ENCODE measurements at regions not wholly inside any gene's neighbourhood (a gene's known extent, or its start where the extent isn't known, plus 50 kb on each side); places are given as distances from the start of the nearest gene placed in this dataset.

DNA sequence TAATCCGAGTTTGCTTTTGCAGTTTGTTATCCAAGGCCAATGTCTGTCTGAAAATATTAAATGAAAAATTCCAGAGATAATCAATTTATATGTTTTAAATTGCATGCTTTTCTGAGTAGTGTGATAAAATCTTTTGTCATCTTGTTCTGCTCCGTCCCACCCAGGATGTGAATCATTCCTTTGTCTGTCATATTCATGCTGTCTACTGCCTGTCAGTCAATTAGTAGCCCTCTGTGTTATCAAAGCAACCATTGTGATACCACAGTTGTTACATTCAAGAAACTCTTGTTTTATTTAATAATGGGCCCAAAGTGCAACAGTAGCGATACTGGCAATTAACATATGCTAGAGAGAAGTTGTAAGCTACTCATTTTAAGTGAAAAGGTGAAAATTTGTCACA, 819.3 kb downstream of the BRINP3 start:
- TF ChIP-seq Cebpa-rat (IDR thresholded peaks at IDR 0.05), result no peak
- Histone ChIP-seq H3K36me3 (no peaks in the 10 kb centered on the region), H4K20me1 (no peaks in the 10 kb centered on the region), H3K4me1 (no peaks in the 10 kb centered on the region), H3K4me2 (no peak overlapping the region), H3K27me3 (no peaks in the 10 kb centered on the region), H3K9ac (no peak overlapping the region), H3K9me3 (no peaks in the 10 kb centered on the region), H3K27ac (no peak overlapping the region), H3K4me3 (no peak overlapping the region)

DNA sequence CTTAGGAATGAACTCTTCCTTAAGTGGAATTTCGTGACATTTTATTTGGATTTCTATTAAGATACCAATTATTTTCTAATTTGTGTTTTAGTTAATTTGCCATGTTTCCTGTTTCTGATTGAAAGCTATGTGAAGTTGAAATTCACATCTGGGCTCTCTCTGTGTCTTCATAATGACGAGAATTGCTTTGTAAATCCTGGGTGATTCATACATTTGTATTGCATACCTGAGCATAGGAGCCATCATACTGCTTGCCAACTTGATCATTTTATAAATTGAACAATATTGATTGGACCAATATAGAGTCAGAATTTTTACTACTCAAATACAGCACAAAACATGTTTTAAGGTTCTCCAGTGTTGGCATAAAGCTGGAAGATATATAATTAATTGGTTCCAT, 817.9 kb downstream of the BRINP3 start:
- H3K27me3 ChIP-seq, result no peaks in the 10 kb centered on the region
- no peak overlapping the region for H3K4me3 ChIP-seq
- H3K27ac ChIP-seq, result no peak overlapping the region
- TF ChIP-seq Cebpa-rat (IDR thresholded peaks at IDR 0.05), result no peak
- H4K20me1 ChIP-seq, result no peaks in the 10 kb centered on the region
- H3K4me2 ChIP-seq, result no peak overlapping the region
- no peak overlapping the region for H3K9ac ChIP-seq
- no peaks in the 10 kb centered on the region for H3K36me3 ChIP-seq
- H3K9me3 ChIP-seq, result no peaks in the 10 kb centered on the region
- H3K4me1 ChIP-seq, result no peaks in the 10 kb centered on the region

DNA sequence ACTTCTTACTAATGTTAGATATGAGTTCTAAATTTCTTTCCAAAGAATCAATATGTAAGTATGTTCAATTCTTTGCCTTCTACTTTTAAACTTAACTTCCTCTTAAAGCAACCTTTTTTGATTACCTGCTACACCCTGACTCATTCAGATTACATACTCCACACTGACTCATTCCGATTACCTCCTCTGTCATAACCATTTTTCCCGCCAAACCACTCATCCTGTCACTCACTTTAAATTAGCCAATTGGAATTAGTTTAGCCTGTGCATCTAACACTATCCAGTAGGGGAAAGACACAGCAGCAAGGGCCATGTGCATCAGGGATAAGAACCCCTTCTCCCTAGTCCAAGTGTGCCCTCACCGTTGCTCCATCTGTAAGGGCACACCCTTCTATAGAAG, 815.5 kb downstream of the BRINP3 start:
- no peak overlapping the region for H3K27ac ChIP-seq
- no peak for TF ChIP-seq Cebpa-rat (IDR thresholded peaks at IDR 0.05)
- no peaks in the 10 kb centered on the region for H4K20me1 ChIP-seq
- H3K4me3 ChIP-seq, result no peak overlapping the region
- H3K9me3 ChIP-seq, result no peaks in the 10 kb centered on the region
- no peaks in the 10 kb centered on the region for H3K4me1 ChIP-seq
- H3K36me3 ChIP-seq, result no peaks in the 10 kb centered on the region
- no peak overlapping the region for H3K4me2 ChIP-seq
- H3K27me3 ChIP-seq, result no peaks in the 10 kb centered on the region
- H3K9ac ChIP-seq, result no peak overlapping the region

DNA sequence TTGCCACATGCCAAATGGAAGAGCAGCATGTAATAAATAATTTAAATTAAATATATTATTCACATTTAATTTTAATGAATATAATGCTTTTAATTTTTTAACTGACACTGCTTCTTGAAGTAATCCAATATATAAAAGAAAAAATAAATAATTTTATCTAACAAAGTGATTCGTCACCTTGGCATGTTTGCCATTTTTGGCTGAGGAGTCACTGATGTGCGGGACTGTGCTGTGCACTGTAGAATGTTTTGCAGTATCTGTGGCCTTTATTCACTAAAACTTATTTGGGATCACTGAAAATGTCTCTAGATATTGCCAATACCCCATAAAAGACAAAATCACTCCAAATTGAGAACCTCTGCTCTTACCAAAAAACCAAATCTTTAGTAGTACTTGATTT, 807.8 kb downstream of the BRINP3 start:
- Histone ChIP-seq H3K9ac (no peak overlapping the region), H3K4me1 (no peaks in the 10 kb centered on the region), H3K4me3 (no peak overlapping the region), H3K9me3 (no peaks in the 10 kb centered on the region), H3K27me3 (no peaks in the 10 kb centered on the region), H3K27ac (no peak overlapping the region), H3K4me2 (no peak overlapping the region), H4K20me1 (no peaks in the 10 kb centered on the region), H3K36me3 (no peaks in the 10 kb centered on the region)
- TF ChIP-seq Cebpa-rat (IDR thresholded peaks at IDR 0.05), result no peak

DNA sequence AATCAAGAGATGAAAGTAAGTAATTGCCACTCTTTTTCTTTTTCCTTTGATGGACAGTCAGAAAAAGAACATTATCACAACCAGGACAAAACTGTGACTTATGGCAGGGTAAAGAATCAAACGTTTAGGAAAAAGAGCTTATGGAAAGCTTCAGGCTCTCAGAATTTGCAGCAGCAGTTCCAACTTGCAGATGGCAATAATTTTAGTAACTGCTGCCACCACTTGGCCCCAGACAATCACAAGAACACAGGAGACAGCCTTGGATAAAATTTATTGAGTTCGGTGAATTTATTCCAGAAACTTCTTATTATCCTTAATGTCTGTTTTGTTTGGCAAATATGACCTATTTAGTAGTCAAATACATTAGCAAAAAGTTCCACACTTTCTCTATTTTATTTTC, 804.4 kb downstream of the BRINP3 start:
- H3K4me3 ChIP-seq, result no peak overlapping the region
- no peak for TF ChIP-seq Cebpa-rat (IDR thresholded peaks at IDR 0.05)

DNA sequence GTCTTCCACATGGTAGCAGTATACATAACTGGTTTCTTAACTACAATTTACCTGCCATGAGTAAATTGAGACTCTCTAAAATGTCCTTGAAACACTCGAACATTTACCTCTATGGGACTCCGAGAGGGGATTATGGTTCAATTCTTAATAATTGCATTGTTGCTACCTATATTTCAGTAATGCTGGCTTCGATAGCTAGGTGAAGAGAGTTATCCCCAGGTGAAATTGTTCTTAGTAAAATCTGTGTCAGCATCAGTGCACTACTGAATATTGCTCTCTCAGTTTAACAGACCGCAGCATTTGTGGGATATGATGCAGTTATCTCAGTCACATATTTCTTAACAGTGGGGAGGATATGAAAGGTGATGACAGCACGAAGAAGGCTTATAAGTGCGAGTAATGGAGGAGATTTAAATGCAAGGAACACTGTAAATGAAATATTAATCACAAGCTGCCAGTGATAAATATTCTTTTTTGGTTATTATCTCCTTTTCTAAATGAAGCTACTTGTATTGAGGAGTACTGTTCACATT, 801.9 kb downstream of the BRINP3 start:
- H3K27ac ChIP-seq, result no peak overlapping the region
- H4K20me1 ChIP-seq, result no peaks in the 10 kb centered on the region
- H3K27me3 ChIP-seq, result no peaks in the 10 kb centered on the region
- no peak for TF ChIP-seq Cebpa-rat (IDR thresholded peaks at IDR 0.05)
- no peaks in the 10 kb centered on the region for H3K9me3 ChIP-seq
- no peak overlapping the region for H3K9ac ChIP-seq
- H3K4me3 ChIP-seq, result no peak overlapping the region
- no peak overlapping the region for H3K4me2 ChIP-seq
- H3K36me3 ChIP-seq, result no peaks in the 10 kb centered on the region
- H3K4me1 ChIP-seq, result no peaks in the 10 kb centered on the region

More for the DNA sequence above, 804.4 kb downstream of the BRINP3 start:
- Histone ChIP-seq H3K9ac (no peak overlapping the region), H3K27ac (no peak overlapping the region), H4K20me1 (no peaks in the 10 kb centered on the region), H3K4me2 (no peak overlapping the region), H3K36me3 (no peaks in the 10 kb centered on the region), H3K27me3 (no peaks in the 10 kb centered on the region), H3K4me1 (no peaks in the 10 kb centered on the region), H3K9me3 (no peaks in the 10 kb centered on the region)

DNA sequence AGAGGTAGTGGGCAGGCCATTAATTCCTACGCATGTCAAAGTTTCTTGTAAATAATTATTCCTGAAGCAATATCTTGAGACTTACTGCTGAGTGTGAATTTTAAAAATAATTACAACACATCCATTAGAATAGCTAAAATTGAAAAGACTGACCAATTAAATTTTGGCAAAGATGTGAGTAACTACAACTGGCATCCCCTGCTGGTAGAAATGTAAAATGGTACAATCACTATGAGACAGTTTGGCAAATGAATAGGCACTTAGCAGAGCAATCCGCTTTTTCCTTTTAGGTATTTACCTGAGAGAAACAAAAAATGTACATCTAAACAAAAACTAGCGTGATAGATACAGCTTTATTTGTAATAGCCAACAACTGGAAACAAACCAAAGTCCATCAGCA, 798.9 kb downstream of the BRINP3 start:
- Histone ChIP-seq H3K27ac (no peak overlapping the region), H3K4me3 (no peak overlapping the region), H3K36me3 (no peaks in the 10 kb centered on the region), H4K20me1 (no peaks in the 10 kb centered on the region), H3K4me2 (no peak overlapping the region), H3K9ac (no peak overlapping the region), H3K27me3 (no peaks in the 10 kb centered on the region), H3K4me1 (no peaks in the 10 kb centered on the region), H3K9me3 (no peaks in the 10 kb centered on the region)
- TF ChIP-seq Cebpa-rat (IDR thresholded peaks at IDR 0.05), result no peak

DNA sequence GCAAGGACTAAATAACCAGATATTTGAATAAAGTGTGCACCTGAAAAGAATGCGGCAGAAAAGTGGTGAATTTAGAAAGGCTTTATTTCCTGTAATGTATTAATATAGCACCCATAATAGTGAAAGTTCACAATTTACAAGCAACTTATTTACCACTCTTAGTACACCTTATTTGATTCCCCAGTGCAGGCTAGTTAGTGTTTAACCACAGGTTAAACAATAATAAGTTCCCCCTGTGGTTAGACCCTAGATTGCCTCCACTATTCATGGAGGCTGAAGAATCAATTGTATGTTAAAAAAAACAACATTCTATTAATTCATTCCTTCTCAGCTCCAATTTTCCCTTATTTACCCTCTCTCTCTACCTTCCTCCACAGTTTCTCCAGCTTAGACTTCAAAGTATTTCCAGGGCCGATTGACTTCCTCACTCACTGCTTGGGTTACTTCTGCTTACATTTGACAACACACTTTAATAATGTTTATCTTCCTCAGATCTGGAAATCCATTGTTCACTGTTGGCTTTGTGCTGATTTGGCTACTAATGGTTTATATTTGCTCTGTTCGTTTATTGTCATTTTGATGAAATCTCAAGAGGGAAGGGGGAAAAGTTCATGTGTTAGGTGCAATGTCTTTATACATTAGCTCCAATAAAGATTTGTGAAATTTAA, 796.3 kb downstream of the BRINP3 start:
- no peaks in the 10 kb centered on the region for H3K4me1 ChIP-seq
- H3K36me3 ChIP-seq, result no peaks in the 10 kb centered on the region
- H3K27ac ChIP-seq, result no peak overlapping the region
- no peak overlapping the region for H3K4me3 ChIP-seq
- no peaks in the 10 kb centered on the region for H3K27me3 ChIP-seq
- no peak overlapping the region for H3K4me2 ChIP-seq
- no peak overlapping the region for H3K9ac ChIP-seq
- no peaks in the 10 kb centered on the region for H4K20me1 ChIP-seq
- H3K9me3 ChIP-seq, result no peaks in the 10 kb centered on the region
- no peak for TF ChIP-seq Cebpa-rat (IDR thresholded peaks at IDR 0.05)

DNA sequence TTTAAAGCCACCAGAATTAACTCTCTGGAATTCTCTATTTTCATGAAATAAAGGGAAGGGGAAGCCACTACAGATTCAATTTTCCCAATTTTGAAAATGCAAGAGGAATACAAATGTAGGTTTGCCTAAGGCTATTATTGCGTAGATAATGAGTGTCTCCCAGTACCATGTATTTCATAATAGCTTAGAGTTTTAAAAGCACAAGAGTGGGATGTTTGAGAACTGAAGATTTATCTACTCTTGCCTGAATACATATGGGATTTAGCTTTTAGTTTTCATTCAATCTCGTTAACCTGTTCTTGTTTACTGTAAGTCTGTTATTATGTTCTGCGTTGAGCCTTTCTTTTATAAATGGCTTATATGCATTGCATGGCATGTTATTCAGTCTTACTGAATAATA, 795.1 kb downstream of the BRINP3 start:
- no peak overlapping the region for H3K4me2 ChIP-seq
- H3K9me3 ChIP-seq, result no peaks in the 10 kb centered on the region
- no peak overlapping the region for H3K27ac ChIP-seq
- H3K4me3 ChIP-seq, result no peak overlapping the region
- no peaks in the 10 kb centered on the region for H3K27me3 ChIP-seq
- H3K36me3 ChIP-seq, result no peaks in the 10 kb centered on the region
- no peak overlapping the region for H3K9ac ChIP-seq
- no peaks in the 10 kb centered on the region for H4K20me1 ChIP-seq
- H3K4me1 ChIP-seq, result no peaks in the 10 kb centered on the region
- no peak for TF ChIP-seq Cebpa-rat (IDR thresholded peaks at IDR 0.05)

DNA sequence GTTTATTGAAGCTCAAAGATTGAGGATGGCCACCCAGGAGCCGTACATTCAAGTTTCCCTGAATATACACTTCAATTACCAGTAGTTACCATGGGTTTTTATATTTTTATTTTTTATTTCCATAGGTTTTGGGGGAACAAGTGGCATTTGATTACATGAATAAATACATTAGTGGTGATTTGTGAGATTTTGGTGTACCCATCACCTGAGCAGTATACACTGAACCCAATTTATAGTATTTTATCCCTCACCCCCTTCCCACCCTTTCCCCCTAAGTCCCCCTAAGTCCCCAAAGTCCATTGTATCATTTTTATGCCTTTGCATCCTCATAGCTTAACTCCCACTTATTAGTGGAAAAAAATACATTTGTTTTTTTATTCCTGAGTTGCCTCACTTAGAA, 791.4 kb downstream of the BRINP3 start:
- Histone ChIP-seq H3K4me2 (no peak overlapping the region), H3K9me3 (no peaks in the 10 kb centered on the region), H3K27me3 (no peaks in the 10 kb centered on the region), H3K4me1 (no peaks in the 10 kb centered on the region), H3K36me3 (no peaks in the 10 kb centered on the region), H3K4me3 (no peak overlapping the region), H3K27ac (no peak overlapping the region), H4K20me1 (no peaks in the 10 kb centered on the region), H3K9ac (no peak overlapping the region)
- TF ChIP-seq Cebpa-rat (IDR thresholded peaks at IDR 0.05), result no peak

DNA sequence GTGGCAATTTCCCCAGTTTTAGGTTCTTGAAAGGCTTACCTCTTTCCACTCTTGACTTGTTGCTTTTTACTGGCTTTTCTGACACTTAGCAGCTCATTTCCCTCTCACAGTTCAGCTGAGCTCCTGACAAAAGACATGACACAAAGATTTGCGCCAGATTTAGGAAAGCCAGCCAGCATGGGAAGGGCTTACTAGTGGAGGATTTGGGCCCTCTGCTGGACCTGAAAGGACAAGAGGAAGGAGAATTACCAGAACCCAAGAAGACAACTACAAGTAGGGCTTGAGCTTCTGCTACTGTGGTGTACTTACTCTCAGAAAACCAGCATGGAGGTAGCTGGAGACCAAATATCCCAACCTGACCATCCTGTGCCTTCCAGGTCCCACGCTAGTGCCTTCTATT, 784.5 kb downstream of the BRINP3 start:
- Histone ChIP-seq H3K36me3 (no peaks in the 10 kb centered on the region), H3K27me3 (no peaks in the 10 kb centered on the region), H4K20me1 (no peaks in the 10 kb centered on the region), H3K4me2 (no peak overlapping the region), H3K4me1 (no peaks in the 10 kb centered on the region), H3K4me3 (no peak overlapping the region), H3K9ac (no peak overlapping the region), H3K9me3 (peaks cover 8% of the 10 kb centered on the region), H3K27ac (no peak overlapping the region)
- TF ChIP-seq Cebpa-rat (IDR thresholded peaks at IDR 0.05), result no peak

All from BLaER1 (cell line).